H1 (cell line): ENCODE measurements at regions not wholly inside any gene's neighbourhood (a gene's known extent, or its start where the extent isn't known, plus 50 kb on each side); places are given as distances from the start of the nearest gene placed in this dataset.

Experiments used
- CREB1 ChIP-seq: IDR thresholded peaks from 2 replicates; pipeline ENCODE4 v1.6.1; 2012; ENCODE audit warnings: inconsistent platforms

GRCh38 chr14:62364161-62364560, 601.9 kb downstream of the SNAPC1 start (continued):
- TF ChIP-seq CREB1 = no peak
